DND-41 (cell line): ENCODE measurements at regions not wholly inside any gene's neighbourhood (a gene's known extent, or its start where the extent isn't known, plus 50 kb on each side); places are given as distances from the start of the nearest gene placed in this dataset.

Experiments
- ATAC-seq: fragments of 200-7000 bp; cut with Tn5 transposase; 3 replicates; pipeline ENCODE4 v1.9.1; 2021; ENCODE audit warnings: low read depth; ENCODE audit not compliant: insufficient read depth
- DNase-seq: peaks from one replicate; pipeline ENCODE4 v3.0.0-alpha.2; 2020
- H2AFZ ChIP-seq: 2 replicates; pipeline ENCODE4 v1.6.0; 2012; ENCODE audit warnings: low read depth, low read length
- H3K27ac ChIP-seq: 2 replicates; pipeline ENCODE4 v1.5.1; 2012; ENCODE audit warnings: low read length, inconsistent platforms
- H3K27me3 ChIP-seq: fragments of 200-600 bp; sonication (generic); 2 replicates; pipeline ENCODE4 v1.6.0; 2012; ENCODE audit warnings: low read length, mild to moderate bottlenecking, inconsistent platforms; ENCODE audit not compliant: insufficient read depth, poor library complexity
- H3K36me3 ChIP-seq: 2 replicates; pipeline ENCODE4 v1.5.1; 2012; ENCODE audit warnings: low read length, inconsistent platforms; ENCODE audit not compliant: insufficient read depth
- H3K4me1 ChIP-seq: 2 replicates; pipeline ENCODE4 v1.5.1; 2012; ENCODE audit warnings: mild to moderate bottlenecking, low read length; ENCODE audit not compliant: insufficient read depth
- H3K4me2 ChIP-seq: 2 replicates; pipeline ENCODE4 v1.6.0; 2012; ENCODE audit warnings: mild to moderate bottlenecking, moderate library complexity, low read length, inconsistent platforms; ENCODE audit not compliant: insufficient read depth
- H3K4me3 ChIP-seq, 2 experiments: fragments of 200-600 bp in 1 of 2; shearing (Covaris generic) in 1 of 2; 2 replicates each; pipeline ENCODE4 v1.5.1; 2012 to 2016; ENCODE audit warnings: inconsistent platforms in 2 of 2, low read length in 2 of 2, mild to moderate bottlenecking in 2 of 2, low read depth in 1 of 2, moderate library complexity in 1 of 2
- H3K79me2 ChIP-seq: 2 replicates; pipeline ENCODE4 v1.6.0; 2012; ENCODE audit warnings: low read length, inconsistent platforms; ENCODE audit not compliant: insufficient read depth
- H3K9ac ChIP-seq: 2 replicates; pipeline ENCODE4 v1.6.0; 2012; ENCODE audit warnings: low read depth, mild to moderate bottlenecking, inconsistent platforms, low read length, moderate library complexity
- H3K9me3 ChIP-seq: 2 replicates; pipeline ENCODE4 v1.5.1; 2012; ENCODE audit warnings: low read length, moderate library complexity, mild to moderate bottlenecking, inconsistent platforms; ENCODE audit not compliant: insufficient read depth, severe bottlenecking
- H4K20me1 ChIP-seq: 2 replicates; pipeline ENCODE4 v1.6.0; 2012; ENCODE audit warnings: low read length; ENCODE audit not compliant: insufficient read depth
- CTCF ChIP-seq: IDR thresholded peaks from 2 replicates; pipeline ENCODE4 v1.5.1; 2012; ENCODE audit warnings: borderline replicate concordance, low read length, moderate library complexity, mild to moderate bottlenecking; ENCODE audit not compliant: poor library complexity, severe bottlenecking; ENCODE audit errors: extremely low read depth
- EZH2 ChIP-seq: IDR thresholded peaks from 3 replicates; pipeline ENCODE4 v1.6.1; 2012; ENCODE audit warnings: borderline replicate concordance, low read depth, mild to moderate bottlenecking, moderate library complexity, low read length, inconsistent platforms; ENCODE audit not compliant: severe bottlenecking

- Histone ChIP-seq H3K9ac (no peak overlapping the region), H3K27ac (no peak overlapping the region), H3K4me2 (no peak overlapping the region), H3K4me1 (peaks cover 11% of the 10 kb centered on the region), H3K4me3 (no peak overlapping the region), H3K79me2 (no peaks in the 10 kb centered on the region), H4K20me1 (no peaks in the 10 kb centered on the region), H3K9me3 (no peaks in the 10 kb centered on the region), H3K27me3 (no peaks in the 10 kb centered on the region), H3K36me3 (no peaks in the 10 kb centered on the region), H2AFZ (no peak overlapping the region)
- no peak for DNase-seq
- TF ChIP-seq EZH2 (no peak), CTCF (no peak)
- peak; percentile 92 for ATAC-seq
Observed at GRCh38 chr14:48967419-48967818, 618.8 kb downstream of the RPS29 start.

DNA sequence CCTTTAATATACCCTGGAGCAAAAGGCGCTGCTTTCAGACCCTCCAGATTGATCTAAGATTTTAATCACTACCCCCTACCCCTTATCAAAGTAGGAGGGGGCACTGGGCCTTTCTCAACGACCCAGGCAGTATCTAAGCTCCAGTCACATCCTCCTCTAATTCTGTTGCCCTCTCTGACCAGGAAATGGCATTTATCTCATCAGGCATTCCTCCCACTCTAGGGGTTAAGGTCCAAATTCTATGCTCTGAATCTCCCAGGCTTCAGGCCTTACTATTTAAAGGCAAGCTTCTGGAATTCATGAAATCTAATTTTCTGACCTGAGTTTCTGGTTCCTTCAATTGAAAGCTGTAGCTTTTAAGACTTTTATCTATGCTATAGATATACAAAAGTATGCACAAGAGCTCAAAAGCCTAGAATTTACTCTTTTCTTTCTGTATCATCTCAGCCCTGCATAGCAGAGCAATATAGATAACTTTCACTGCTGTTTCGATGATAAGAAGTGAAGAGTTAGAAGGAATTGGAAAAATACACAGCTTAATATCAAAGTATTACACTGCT is 622.9 kb downstream of the RPS29 start:
- H3K9ac ChIP-seq = no peak overlapping the region
- no peaks in the 10 kb centered on the region for H3K27me3 ChIP-seq
- H3K36me3 ChIP-seq = no peaks in the 10 kb centered on the region
- H3K4me1 ChIP-seq = peaks cover 11% of the 10 kb centered on the region
- no peak overlapping the region for H3K4me2 ChIP-seq
- H3K79me2 ChIP-seq = no peaks in the 10 kb centered on the region
- no peaks in the 10 kb centered on the region for H3K9me3 ChIP-seq
- no peak overlapping the region for H2AFZ ChIP-seq
- no peaks in the 10 kb centered on the region for H4K20me1 ChIP-seq
- H3K27ac ChIP-seq = no peak overlapping the region
- no peak overlapping the region for H3K4me3 ChIP-seq
- ATAC-seq (no peak), DNase-seq (no peak)
- TF ChIP-seq CTCF (no peak), EZH2 (no peak)

DNA sequence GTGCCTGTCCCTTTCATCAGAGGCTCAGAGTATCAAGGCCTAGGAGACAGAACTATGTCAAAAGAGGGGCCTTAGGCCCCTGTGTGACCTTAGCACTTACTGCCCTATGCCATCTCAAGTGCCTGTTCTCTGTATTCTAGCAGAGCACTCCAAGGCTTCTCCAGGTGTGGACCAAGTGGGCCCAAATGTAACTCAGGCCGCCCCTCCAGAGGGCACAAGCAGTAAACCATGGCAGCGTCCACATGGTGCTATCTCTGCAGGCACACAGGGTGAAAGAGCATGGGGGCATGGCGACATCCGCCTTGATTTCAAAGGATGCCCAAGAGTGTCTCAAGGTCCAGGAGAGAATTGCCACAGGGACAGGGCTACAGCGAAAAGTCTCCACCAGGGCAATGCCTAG is 628.7 kb downstream of the RPS29 start:
- H3K27me3 ChIP-seq = no peaks in the 10 kb centered on the region
- TF ChIP-seq EZH2 (no peak), CTCF (no peak)
- ATAC-seq (no peak), DNase-seq (no peak)
- no peaks in the 10 kb centered on the region for H3K4me1 ChIP-seq
- H4K20me1 ChIP-seq = no peaks in the 10 kb centered on the region; the same call in 1 of the 2 replicates
- no peaks in the 10 kb centered on the region for H3K9me3 ChIP-seq
- no peaks in the 10 kb centered on the region for H3K36me3 ChIP-seq
- no peaks in the 10 kb centered on the region for H3K79me2 ChIP-seq
- no peak overlapping the region for H3K9ac ChIP-seq
- no peak overlapping the region for H2AFZ ChIP-seq
- H3K4me2 ChIP-seq = no peak overlapping the region
- H3K27ac ChIP-seq = no peak overlapping the region
- H3K4me3 ChIP-seq = no peak overlapping the region

- TF ChIP-seq EZH2 = no peak
- no peak for TF ChIP-seq CTCF
Observed at GRCh38 chr14:48955857-48956256, 630.3 kb downstream of the RPS29 start.

More at GRCh38 chr14:48955857-48956256, 630.3 kb downstream of the RPS29 start:
- no peak overlapping the region for H3K9ac ChIP-seq
- DNase-seq (no peak), ATAC-seq (no peak)
- H3K4me2 ChIP-seq = no peak overlapping the region
- H4K20me1 ChIP-seq = no peaks in the 10 kb centered on the region; the same call in 1 of the 2 replicates
- no peak overlapping the region for H2AFZ ChIP-seq
- no peaks in the 10 kb centered on the region for H3K36me3 ChIP-seq
- H3K27me3 ChIP-seq = no peaks in the 10 kb centered on the region
- no peak overlapping the region; a peak in 1 of 4 replicates for H3K4me3 ChIP-seq
- H3K27ac ChIP-seq = no peak overlapping the region
- no peaks in the 10 kb centered on the region for H3K9me3 ChIP-seq
- H3K79me2 ChIP-seq = no peaks in the 10 kb centered on the region
- H3K4me1 ChIP-seq = no peaks in the 10 kb centered on the region
